H1 (cell line): ENCODE measurements at regions not wholly inside any gene's neighbourhood (a gene's known extent, or its start where the extent isn't known, plus 50 kb on each side); places are given as distances from the start of the nearest gene placed in this dataset.

Source experiments
- CHD1 ChIP-seq: IDR thresholded peaks from 2 replicates; pipeline ENCODE4 v1.6.1; 2012; ENCODE audit warnings: low read depth, low read length, improper control_type of control experiment
- EGR1 ChIP-seq: IDR thresholded peaks from 2 replicates; pipeline ENCODE4 v1.6.1; 2011; ENCODE audit warnings: low read depth, low read length, borderline replicate concordance
- GABPA ChIP-seq: IDR thresholded peaks from 2 replicates; pipeline ENCODE4 v1.6.1; 2011; ENCODE audit warnings: mild to moderate bottlenecking, low read length, moderate library complexity, borderline replicate concordance; ENCODE audit not compliant: insufficient read depth
- HDAC2 ChIP-seq, 2 experiments: fragments of 300-600 bp in 1 of 2; sonication (generic) in 1 of 2; IDR thresholded peaks; 2 replicates each; pipeline ENCODE4 v1.6.1; 2011 to 2012; ENCODE audit warnings: low read depth in 2 of 2, low read length in 2 of 2, mild to moderate bottlenecking in 2 of 2, moderate library complexity in 2 of 2, borderline replicate concordance in 1 of 2, inconsistent platforms in 1 of 2
- POLR2AphosphoS5 ChIP-seq: IDR thresholded peaks from 2 replicates; pipeline ENCODE4 v1.6.1; 2011; ENCODE audit warnings: low read depth, low read length
- TCF12 ChIP-seq: IDR thresholded peaks from 2 replicates; pipeline ENCODE4 v1.6.1; 2011; ENCODE audit warnings: low read depth, mild to moderate bottlenecking, low read length
- TF ChIP-seq, protein P1 (sequence below), 3 experiments: IDR thresholded peaks; 1 replicate in 2 of 3; 2 replicates in 1 of 3; pipeline versions ENCODE4 v1.5.1 to v1.6.1; 2011; ENCODE audit warnings: low read length in 3 of 3, mild to moderate bottlenecking in 3 of 3, inconsistent platforms in 2 of 3, low read depth in 1 of 3, moderate library complexity in 1 of 3; ENCODE audit not compliant: insufficient read depth in 1 of 3; ENCODE audit errors: control extremely low read depth in 1 of 3
- TF ChIP-seq, protein P2 (sequence below): IDR thresholded peaks from 2 replicates; pipeline ENCODE4 v1.6.1; 2011; ENCODE audit warnings: low read depth, mild to moderate bottlenecking, low read length; ENCODE audit not compliant: insufficient read depth

DNA sequence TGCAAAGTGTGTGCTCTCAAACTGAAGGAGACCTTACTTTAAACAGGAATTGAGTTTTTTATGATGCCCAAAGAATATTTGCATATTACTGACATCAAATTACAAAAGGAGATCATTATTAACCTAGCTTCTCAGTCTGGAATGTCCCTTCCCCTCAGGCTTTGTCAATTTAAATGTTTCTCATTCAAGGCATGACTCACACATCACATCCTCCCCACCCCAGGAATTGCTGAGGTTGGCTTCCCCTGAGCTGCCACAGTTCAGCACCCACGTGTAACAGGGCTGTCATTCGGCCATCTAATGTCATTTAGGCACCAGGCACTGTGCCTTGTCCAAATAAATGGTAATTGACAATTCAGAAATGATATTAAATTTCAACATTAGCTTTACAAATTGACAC is 305.9 kb upstream of the MGMT start:
- TF ChIP-seq HDAC2 (IDR thresholded peaks at IDR 0.05; ENCODE audit: borderline replicate concordance in 1 of 2, low read depth in 2 of 2, low read length in 2 of 2), result peak in 1 of 2 experiments; percentile 89; a peak in 1 of 4 replicates
- no peak for TF ChIP-seq CHD1
- TF ChIP-seq, protein P1, sequence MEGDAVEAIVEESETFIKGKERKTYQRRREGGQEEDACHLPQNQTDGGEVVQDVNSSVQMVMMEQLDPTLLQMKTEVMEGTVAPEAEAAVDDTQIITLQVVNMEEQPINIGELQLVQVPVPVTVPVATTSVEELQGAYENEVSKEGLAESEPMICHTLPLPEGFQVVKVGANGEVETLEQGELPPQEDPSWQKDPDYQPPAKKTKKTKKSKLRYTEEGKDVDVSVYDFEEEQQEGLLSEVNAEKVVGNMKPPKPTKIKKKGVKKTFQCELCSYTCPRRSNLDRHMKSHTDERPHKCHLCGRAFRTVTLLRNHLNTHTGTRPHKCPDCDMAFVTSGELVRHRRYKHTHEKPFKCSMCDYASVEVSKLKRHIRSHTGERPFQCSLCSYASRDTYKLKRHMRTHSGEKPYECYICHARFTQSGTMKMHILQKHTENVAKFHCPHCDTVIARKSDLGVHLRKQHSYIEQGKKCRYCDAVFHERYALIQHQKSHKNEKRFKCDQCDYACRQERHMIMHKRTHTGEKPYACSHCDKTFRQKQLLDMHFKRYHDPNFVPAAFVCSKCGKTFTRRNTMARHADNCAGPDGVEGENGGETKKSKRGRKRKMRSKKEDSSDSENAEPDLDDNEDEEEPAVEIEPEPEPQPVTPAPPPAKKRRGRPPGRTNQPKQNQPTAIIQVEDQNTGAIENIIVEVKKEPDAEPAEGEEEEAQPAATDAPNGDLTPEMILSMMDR (IDR thresholded peaks at IDR 0.05; ENCODE audit: control extremely low read depth in 1 of 3, insufficient read depth in 1 of 3, low read depth in 1 of 3, low read length in 3 of 3), result no peak
- no peak for TF ChIP-seq EGR1
- no peak for TF ChIP-seq POLR2AphosphoS5
- TF ChIP-seq TCF12, result no peak
- TF ChIP-seq GABPA, result no peak
- TF ChIP-seq, protein P2, sequence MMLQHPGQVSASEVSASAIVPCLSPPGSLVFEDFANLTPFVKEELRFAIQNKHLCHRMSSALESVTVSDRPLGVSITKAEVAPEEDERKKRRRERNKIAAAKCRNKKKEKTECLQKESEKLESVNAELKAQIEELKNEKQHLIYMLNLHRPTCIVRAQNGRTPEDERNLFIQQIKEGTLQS, result 0 out of 2 replicates have a peak, but pooled peaks have one; percentile 18
